NCI-H2107 treated with DMSO at 0.1 percent for 48 hours (cell line): ENCODE measurements at regions not wholly inside any gene's neighbourhood (a gene's known extent, or its start where the extent isn't known, plus 50 kb on each side); places are given as distances from the start of the nearest gene placed in this dataset.
A peak's percentile ranks its signal among the peaks of the same experiment; 100 is the strongest.
"Not testable (repeated sequence)": the region's sequence is repeated elsewhere in the genome, so short reads cannot be mapped to it uniquely, and the experiment has no call there.

Experiments
- DNase-seq: peaks from one replicate; lab custom pipeline; 2025; ENCODE audit not compliant: unreplicated experiment; lab: John Stamatoyannopoulos, UW

GRCh38 chr5:36739751-36740221 is 133.4 kb downstream of the SLC1A3 start:
- DNase-seq: peak; percentile 87

GRCh38 chr5:36740259-36740898 is 134.0 kb downstream of the SLC1A3 start:
- no peak for DNase-seq

- no peak for DNase-seq
These were observed 134.7 kb downstream of the SLC1A3 start for GRCh38 chr5:36741128-36741527.

DNA sequence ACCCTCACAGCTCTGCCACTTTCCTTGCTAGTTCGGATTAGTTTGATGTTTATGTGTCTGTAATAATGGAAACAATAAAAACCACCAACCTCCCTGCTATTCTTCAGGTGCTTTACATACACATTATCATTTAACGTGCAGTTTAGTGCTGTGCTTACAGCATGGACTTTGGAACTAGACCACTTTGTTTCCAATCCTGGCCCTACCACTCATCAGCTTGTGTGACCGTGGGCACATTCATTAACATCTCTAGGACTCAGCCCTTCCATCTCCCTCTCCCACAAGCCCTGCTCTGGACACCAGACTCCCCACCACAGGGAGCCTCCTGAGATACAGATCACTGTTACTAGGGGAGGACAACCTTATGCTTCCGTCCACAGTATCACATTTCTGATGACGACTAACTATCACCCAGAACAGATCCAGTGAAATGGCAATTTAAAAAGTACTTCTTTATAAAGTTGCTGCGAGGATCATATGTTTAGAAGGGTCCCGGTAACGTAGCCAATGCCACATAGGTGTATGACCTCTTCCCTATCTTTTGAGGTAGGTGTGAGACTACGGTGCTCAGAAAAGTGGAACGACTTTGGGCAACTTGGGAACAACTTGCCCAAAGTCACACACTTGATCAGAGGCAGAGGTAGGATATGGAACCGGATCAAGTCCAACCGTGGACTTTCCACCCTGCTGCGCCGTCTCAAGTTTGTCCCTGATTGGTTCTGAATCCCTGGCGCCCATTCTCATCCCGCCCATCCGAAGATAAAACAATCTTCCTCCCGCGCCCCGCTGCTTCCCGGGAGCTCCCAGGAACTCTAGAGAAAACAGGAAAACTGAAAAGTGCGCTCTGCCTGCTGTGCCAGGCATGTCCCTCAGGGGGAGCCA is 132.4 kb upstream of the NIPBL start:
- DNase-seq: peak; percentile 36

- peak; percentile 92 for DNase-seq
These were observed 131.6 kb upstream of the NIPBL start for GRCh38 chr5:36744773-36745589.

- DNase-seq: not testable (repeated sequence)
These were observed 128.8 kb upstream of the NIPBL start for GRCh38 chr5:36747794-36748193.

GRCh38 chr5:36751886-36752285 is 124.7 kb upstream of the NIPBL start:
- DNase-seq: no peak

DNA sequence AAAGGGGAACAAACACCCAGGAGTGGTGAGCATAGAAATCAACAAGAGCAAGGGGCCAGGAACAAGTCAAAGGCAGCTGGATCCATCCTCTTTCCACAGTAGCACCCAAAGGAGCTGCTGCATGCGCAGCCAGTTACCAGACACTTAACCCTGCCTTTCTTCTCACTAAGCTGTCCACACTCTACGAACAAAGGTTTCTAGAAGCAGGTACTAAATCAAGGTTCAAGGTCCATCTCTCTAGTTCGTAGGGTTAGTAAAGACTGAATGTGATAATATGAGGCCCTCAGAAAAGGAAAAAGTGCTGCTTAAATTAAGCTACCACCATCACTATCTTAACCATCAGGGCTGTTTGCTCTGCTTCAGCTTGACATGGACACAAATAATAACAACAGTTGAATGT is 121.2 kb upstream of the NIPBL start:
- no peak for DNase-seq

DNA sequence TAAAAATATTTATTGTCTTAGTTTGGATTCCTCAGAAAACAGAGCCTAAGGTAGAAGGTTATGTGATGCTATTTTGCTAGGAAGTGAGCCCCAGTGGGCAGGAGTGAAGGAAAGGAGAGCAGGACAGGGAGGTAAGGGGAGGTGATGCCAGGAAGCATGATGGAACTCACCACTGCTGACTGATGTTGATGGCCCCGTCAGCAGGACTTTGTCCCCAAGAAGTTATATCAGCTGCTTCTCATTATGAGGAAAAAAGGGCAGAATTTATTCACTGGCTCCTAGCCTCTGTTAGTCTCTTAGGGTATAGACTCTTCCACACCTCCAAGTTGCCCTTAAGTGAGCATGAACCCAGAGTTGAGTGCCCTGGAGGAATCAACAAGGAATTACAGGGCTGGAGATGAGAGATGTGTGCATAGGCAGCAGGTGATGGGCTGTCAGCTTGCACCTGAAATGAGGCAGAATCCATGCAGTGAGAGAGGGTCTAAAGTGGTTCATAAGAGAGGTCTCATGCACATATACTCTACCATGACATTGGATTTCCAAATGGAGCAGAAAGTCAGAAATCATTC is 120.6 kb upstream of the NIPBL start:
- no peak for DNase-seq

DNA sequence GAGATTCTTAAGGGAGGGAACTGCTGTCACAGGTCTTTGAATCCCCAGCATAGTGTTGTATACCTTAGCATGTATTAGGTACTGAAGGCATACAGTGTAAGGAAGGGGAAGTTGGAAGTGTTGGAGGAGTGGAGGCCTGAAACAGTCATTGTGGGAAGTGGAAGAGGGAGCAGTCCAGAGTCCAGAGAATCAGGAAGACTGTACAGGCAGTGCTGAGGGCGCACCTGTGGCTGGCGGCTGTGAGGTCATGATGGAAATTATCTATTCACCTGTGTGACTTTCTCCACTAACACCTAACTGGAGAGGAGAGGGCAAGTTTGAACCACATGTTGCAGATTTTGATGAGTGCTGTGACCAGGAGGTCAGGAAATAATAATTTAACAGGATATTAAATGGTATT is 119.7 kb upstream of the NIPBL start:
- no peak for DNase-seq

GRCh38 chr5:36759117-36759516 is 117.5 kb upstream of the NIPBL start:
- DNase-seq: no peak

DNA sequence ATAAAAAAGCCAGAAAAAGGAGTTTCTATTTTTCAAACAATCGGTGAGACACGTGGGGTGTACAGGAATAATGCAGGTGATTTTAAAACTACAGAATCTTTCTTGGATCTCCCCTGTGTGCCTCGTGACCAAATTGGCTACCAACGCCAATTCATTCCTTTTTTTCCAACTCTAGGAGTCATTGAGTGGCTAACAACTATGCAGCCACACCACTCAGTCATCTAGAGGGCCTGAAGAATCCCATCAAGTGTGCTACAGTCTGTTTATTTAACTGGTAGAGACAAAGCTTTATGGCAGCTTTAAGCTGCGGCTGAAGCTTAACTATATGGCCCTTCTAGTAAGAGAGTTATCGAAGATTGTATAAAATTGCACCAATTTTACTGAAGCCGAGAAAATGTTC is 113.1 kb upstream of the NIPBL start:
- DNase-seq: peak; percentile 79

- no peak for DNase-seq
These were observed 110.7 kb upstream of the NIPBL start for GRCh38 chr5:36765876-36766275.

DNA sequence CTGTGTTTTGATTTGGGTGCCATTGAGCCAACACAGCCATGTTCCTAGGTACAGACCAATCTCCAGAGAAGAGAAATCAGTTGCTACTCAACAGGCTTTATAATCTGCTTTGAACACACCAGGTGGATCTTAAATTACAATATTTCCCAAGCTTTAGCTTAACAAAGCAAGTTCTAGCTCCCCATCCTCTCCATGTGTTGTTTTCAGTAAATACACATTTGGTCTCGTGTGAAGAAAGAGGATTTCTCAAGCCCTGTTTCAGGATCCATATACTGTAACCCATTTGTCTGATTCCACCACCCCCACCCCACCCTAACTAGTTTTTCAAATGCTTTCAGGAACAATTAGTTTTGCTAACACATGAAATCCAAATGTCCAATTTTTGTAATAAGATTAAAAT is 109.6 kb upstream of the NIPBL start:
- DNase-seq: no peak

DNA sequence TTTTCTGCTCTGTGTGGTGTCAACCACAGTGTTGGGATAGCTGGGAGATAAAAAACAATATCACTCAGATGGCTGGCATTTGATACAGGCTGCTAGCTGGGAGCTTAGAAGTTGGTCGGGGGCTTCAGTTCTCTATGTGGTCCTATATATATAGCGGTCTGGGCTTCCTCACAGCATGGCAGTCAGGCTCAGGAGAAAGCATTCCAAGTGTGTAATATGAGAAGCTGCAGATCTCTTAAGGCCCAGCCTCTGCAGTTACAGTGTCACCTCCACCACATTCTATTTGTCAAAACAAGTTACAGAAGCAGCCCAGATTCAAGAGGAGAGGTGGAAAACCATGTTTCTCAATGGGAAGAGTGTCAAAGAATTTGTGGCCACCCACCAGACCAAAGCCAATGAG is 108.1 kb upstream of the NIPBL start:
- DNase-seq: no peak

DNA sequence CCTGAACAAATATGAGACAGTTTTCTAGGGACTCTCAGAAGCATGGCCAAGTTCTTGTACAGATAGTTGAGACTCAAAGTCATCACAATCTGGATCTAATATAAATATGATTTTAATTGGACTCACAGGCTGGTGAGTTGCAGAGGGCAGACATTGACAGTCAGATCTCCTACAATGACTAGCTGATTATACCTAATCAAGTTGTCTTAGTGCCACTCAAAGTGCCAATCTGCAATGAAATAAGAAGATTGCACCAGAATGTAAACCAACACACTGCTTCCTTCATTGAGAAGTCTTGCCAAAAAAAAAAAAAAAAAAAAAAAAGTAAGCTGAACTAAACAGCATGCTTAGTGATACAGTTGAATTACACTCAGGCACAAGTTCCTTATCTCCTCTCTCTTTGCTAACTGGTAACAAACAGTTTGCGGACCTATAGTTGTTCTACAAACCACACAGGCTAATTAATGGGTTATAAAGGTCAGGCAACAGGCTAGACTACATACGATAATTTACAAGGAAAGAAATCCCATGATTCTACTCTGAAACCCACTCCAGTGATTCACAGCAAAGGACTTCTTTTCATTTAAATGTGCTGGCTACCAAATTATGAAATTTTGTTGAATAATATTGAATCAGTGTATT is 107.3 kb upstream of the NIPBL start:
- no peak for DNase-seq

DNA sequence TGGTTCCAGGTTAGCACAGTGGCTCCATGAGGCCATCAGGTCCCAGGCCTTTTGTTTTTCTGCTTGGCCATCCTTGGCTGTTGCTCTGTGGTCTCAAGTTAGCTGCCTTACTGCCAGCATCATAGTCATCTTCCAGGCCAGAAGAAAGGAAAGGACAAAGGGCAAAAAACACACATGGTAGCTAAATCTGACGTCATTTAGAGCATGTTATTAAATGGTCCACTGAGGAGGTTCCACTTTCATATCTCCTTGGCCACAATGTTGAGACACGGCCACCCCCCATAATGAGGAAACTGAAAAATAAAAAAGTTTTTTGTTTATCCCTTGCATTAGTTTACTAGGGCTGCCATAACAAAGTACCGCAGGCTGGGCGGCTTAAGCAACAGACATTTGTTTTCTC is 106.4 kb upstream of the NIPBL start:
- no peak for DNase-seq

DNA sequence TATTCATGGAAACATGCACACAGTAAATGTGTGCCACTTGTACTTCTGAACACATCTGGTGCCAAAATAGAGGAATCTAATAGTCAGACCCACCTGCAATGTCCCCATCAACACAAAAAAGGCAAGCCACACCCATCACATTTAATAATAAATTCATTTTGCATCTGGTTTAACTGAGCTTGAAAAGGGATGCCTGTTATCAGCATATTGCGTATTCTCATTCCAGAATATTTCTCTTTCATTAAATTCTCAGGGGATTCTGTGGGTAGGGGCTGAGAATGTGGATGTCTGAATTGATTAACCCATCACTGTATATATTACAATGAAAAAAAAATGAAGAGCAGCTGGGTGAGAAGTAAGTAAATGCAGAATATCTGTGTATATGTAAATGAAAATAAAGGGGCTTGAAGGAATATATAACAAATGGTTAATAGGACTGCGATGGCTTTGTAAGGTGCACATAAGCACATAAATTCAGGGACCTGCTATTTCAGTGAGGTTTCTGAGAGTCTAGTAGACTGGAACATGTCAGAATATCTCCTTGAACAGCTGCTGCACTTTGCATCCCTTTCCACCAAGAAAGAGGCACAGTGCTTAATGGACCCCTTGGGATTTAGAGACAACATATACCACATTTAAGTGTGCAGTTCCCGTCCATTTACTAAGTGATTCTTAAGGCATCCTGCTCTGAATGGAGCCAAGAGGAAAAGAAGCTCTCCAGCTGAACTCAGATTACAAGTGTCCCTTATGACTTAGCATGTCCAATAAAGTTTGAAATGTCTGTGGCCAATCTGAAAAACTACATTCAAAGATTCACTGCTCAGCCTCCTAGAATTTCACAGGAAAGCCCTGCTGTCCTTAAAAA is 104.1 kb upstream of the NIPBL start:
- peak; percentile 67 for DNase-seq

GRCh38 chr5:36777105-36777757 is 99.3 kb upstream of the NIPBL start:
- peak; percentile 22 for DNase-seq
